ENCODE measurements at regions not wholly inside any gene's neighbourhood (a gene's known extent, or its start where the extent isn't known, plus 50 kb on each side); places are given as distances from the start of the nearest gene placed in this dataset.

- TF ChIP-seq CTCF (IDR thresholded peaks at IDR 0.05), result no peak
- no peak for TF ChIP-seq POLR2A (IDR thresholded peaks at IDR 0.05)
Measured at GRCh38 chr13:108060111-108060510, 155.2 kb downstream of the LIG4 start.

All from thyroid gland (tissue), 4 donors.